ENCODE measurements at regions not wholly inside any gene's neighbourhood (a gene's known extent, or its start where the extent isn't known, plus 50 kb on each side); places are given as distances from the start of the nearest gene placed in this dataset.

- ChIA-PET CTCF (ENCODE audit: partially characterized antibody) (interaction anchor here (0.7 to 1.6 kb wide), 2 partner anchors 37 to 41 kb away, joined by 3 to 4 read pairs; no protein-coding TSS in a partner anchor), POLR2A (ENCODE audit: partially characterized antibody) (no interaction called here)
- no peak overlapping the region for H4K91ac ChIP-seq (replicated peaks; ENCODE audit: insufficient read length, low read length)
Measured at GRCh38 chr1:178642282-178642681, 82.8 kb upstream of the RALGPS2 start.

More at GRCh38 chr1:178642282-178642681, 82.8 kb upstream of the RALGPS2 start:
- Histone ChIP-seq H3K9ac (replicated peaks in 1 of 4; ENCODE audit: extremely low read depth in 1 of 4, low read depth in 3 of 4, low read length in 3 of 4) (no peak overlapping the region), H2BK20ac (ENCODE audit: low read length) (no peak overlapping the region), H2AK5ac (ENCODE audit: low read depth, low read length) (no peak overlapping the region), H3K9me3 (ENCODE audit: insufficient read depth in 2 of 2, low read depth in 1 of 2, low read length in 1 of 2) (no peaks in the 10 kb centered on the region), H2BK15ac (ENCODE audit: low read length) (no peak overlapping the region), H2BK12ac (ENCODE audit: low read depth, low read length) (no peak overlapping the region), H2BK120ac (replicated peaks; ENCODE audit: low read depth, low read length) (no peak overlapping the region), H3K27ac (ENCODE audit: low read depth, low read length) (no peak overlapping the region), H3K4me2 (ENCODE audit: insufficient read depth in 1 of 2, low read depth in 2 of 2, low read length in 2 of 2) (no peak overlapping the region), H3K23ac (ENCODE audit: insufficient read length) (no peak overlapping the region), H3K79me2 (ENCODE audit: control insufficient read depth in 1 of 2, insufficient read depth in 2 of 2, low read length in 2 of 2) (no peaks in the 10 kb centered on the region), H3K4me3 (ENCODE audit: extremely low read depth in 1 of 4, insufficient read depth in 2 of 4, low read depth in 3 of 4, low read length in 4 of 4) (no peak overlapping the region), H4K8ac (ENCODE audit: extremely low read depth, insufficient read depth, low read length) (no peak overlapping the region), H2AFZ (ENCODE audit: low read length) (no peak overlapping the region), H3K4ac (replicated peaks; ENCODE audit: insufficient read length, low read depth, low read length) (no peak overlapping the region), H3K23me2 (ENCODE audit: low read depth, low read length) (no peaks in the 10 kb centered on the region), H3K79me1 (ENCODE audit: low read depth, low read length) (no peaks in the 10 kb centered on the region), H3K36me3 (ENCODE audit: control insufficient read depth in 2 of 4, insufficient read depth in 4 of 4, low read length in 3 of 4) (no peaks in the 10 kb centered on the region), H2BK5ac (ENCODE audit: low read depth, low read length) (no peak overlapping the region), H3K18ac (ENCODE audit: extremely low read depth, low read length) (no peak overlapping the region), H3K14ac (ENCODE audit: insufficient read length) (no peak overlapping the region), H3K56ac (replicated peaks; ENCODE audit: insufficient read length, low read depth, low read length) (no peak overlapping the region), H4K5ac (ENCODE audit: insufficient read length, low read depth, low read length) (no peak overlapping the region), H4K20me1 (replicated peaks in 1 of 2; ENCODE audit: control insufficient read depth in 1 of 2, insufficient read depth in 2 of 2, low read length in 2 of 2) (no peaks in the 10 kb centered on the region), H3K27me3 (replicated peaks in 1 of 4; ENCODE audit: control insufficient read depth in 3 of 4, extremely low read depth in 1 of 4, insufficient read depth in 3 of 4, low read length in 3 of 4) (no peaks in the 10 kb centered on the region), H3K4me1 (replicated peaks in 1 of 4; ENCODE audit: control insufficient read depth in 3 of 4, insufficient read depth in 4 of 4, low read length in 3 of 4) (peaks cover 3 to 8% (median 4%) of the 10 kb centered on the region in 4 experiments; a peak in 4 of 7 replicates)
- FAIRE-seq (no peak), DNase-seq (ENCODE audit: low read depth in 1 of 2, low spot score in 2 of 2) (no peak)
- TF ChIP-seq HDAC2 (IDR thresholded peaks at IDR 0.05; ENCODE audit: borderline replicate concordance in 1 of 2, low read depth in 2 of 2, low read length in 2 of 2) (no peak), SAP30 (IDR thresholded peaks at IDR 0.05; ENCODE audit: insufficient read depth, insufficient replicate concordance, low read length) (no peak)
- 68% methylated on average over 5 of the region's 5 CpGs; no CpG with 5 or more reads in 1 of the 2 experiments for WGBS, 2 experiments (ENCODE audit: extremely low coverage in 1 of 2, insufficient coverage in 1 of 2, insufficient read length in 1 of 2, insufficient replicate concordance in 2 of 2, low coverage in 1 of 2, low lambda C conversion rate in 2 of 2, missing lambda C conversion rate in 1 of 2)
